ENCODE measurements at regions not wholly inside any gene's neighbourhood (a gene's known extent, or its start where the extent isn't known, plus 50 kb on each side); places are given as distances from the start of the nearest gene placed in this dataset.

GRCh38 chr21:38936240-38936639 is 130.5 kb downstream of the ETS2 start:
- TF ChIP-seq ATF3 (IDR thresholded peaks at IDR 0.05; ENCODE audit: borderline replicate concordance, extremely low read depth, low read depth, low read length) = no peak
- no peak for TF ChIP-seq RB1 (IDR thresholded peaks at IDR 0.05; ENCODE audit: borderline replicate concordance)
- no peak for TF ChIP-seq POLR2AphosphoS5 (IDR thresholded peaks at IDR 0.05; ENCODE audit: low read length)

Measured in GM12878 (cell line).